ENCODE measurements at regions not wholly inside any gene's neighbourhood (a gene's known extent, or its start where the extent isn't known, plus 50 kb on each side); places are given as distances from the start of the nearest gene placed in this dataset.

DNA sequence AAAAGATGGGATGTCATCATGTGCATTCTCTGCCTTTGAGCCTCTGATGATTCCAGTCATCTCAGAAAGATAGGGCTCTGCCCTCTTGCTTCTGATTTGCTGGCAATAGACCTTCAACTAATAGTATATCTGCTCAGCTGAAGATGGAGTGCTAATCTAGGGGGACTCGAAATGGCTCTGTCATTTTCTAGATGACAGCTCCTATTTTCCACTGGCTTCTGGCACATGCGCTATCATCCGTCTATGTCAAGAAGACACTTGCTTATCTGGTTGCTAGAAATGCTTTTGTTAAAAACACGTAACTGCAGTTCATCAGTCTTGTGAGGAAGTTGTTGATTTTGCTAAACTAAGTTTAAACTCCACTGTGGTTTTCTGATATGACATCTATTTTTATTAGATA, 265.5 kb upstream of the ZNF608 start:
- TF ChIP-seq ZNF274 (IDR thresholded peaks at IDR 0.05; ENCODE audit: low read depth, low read length) = no peak
- no peak for TF ChIP-seq YY1 (IDR thresholded peaks at IDR 0.05; ENCODE audit: insufficient read depth, insufficient read length)
- no peak for TF ChIP-seq SUZ12 (IDR thresholded peaks at IDR 0.05; ENCODE audit: extremely low read depth, insufficient read depth, insufficient read length)
